Neural progenitor cell (in vitro differentiated cells): ENCODE measurements at regions not wholly inside any gene's neighbourhood (a gene's known extent, or its start where the extent isn't known, plus 50 kb on each side); places are given as distances from the start of the nearest gene placed in this dataset.
"Not testable (repeated sequence)": the region's sequence is repeated elsewhere in the genome, so short reads cannot be mapped to it uniquely, and the experiment has no call there.

ENCODE experiments used
- DNase-seq: peaks from one replicate; pipeline ENCODE4 v3.0.0-alpha.2; 2016; ENCODE audit warnings: low spot score
- H2AFZ ChIP-seq: fragments of 200-600 bp; sonication (generic); replicated peaks from 2 replicates; pipeline ENCODE4 v1.6.1; 2016; ENCODE audit warnings: antibody characterized with exemption
- H3F3A ChIP-seq: fragments of 200-600 bp; sonication (generic); 2 replicates; pipeline ENCODE4 v1.6.1; 2016; ENCODE audit warnings: antibody characterized with exemption, low read depth
- H3K27ac ChIP-seq: fragments of 200-600 bp; sonication (generic); 2 replicates; pipeline ENCODE4 v1.5.1; 2016; ENCODE audit warnings: mild to moderate bottlenecking
- H3K27me3 ChIP-seq: fragments of 200-600 bp; sonication (generic); 2 replicates; pipeline ENCODE4 v1.6.1; 2016; ENCODE audit warnings: mild to moderate bottlenecking, moderate library complexity
- H3K36me3 ChIP-seq: fragments of 200-600 bp; sonication (generic); 2 replicates; pipeline ENCODE4 v1.5.1; 2016
- H3K4me1 ChIP-seq: fragments of 200-600 bp; sonication (generic); 2 replicates; pipeline ENCODE4 v1.6.1; 2016; ENCODE audit warnings: mixed run types
- H3K4me2 ChIP-seq: fragments of 200-600 bp; sonication (generic); 2 replicates; pipeline ENCODE4 v1.6.1; 2016
- H3K4me3 ChIP-seq: fragments of 200-600 bp; sonication (generic); 2 replicates; pipeline ENCODE4 v1.5.1; 2016
- H3K79me2 ChIP-seq: fragments of 200-600 bp; sonication (generic); 2 replicates; pipeline ENCODE4 v1.6.1; 2016; ENCODE audit warnings: low read depth
- H3K9ac ChIP-seq: fragments of 200-600 bp; sonication (generic); 2 replicates; pipeline ENCODE4 v1.6.1; 2016
- H3K9me3 ChIP-seq: fragments of 200-600 bp; sonication (generic); 2 replicates; pipeline ENCODE4 v1.5.1; 2016; ENCODE audit warnings: low read depth
- H4K20me1 ChIP-seq: fragments of 200-600 bp; sonication (generic); 2 replicates; pipeline ENCODE4 v1.6.1; 2016; ENCODE audit warnings: low read depth
- H3K27ac Mint-ChIP-seq: 3 replicates; pipeline ENCODE4 v1.8.0; 2021; ENCODE audit warnings: mixed read lengths
- H3K27me3 Mint-ChIP-seq: 2 replicates; pipeline ENCODE4 v1.8.0; 2022; ENCODE audit warnings: low read depth, mild to moderate bottlenecking, inconsistent platforms, moderate library complexity, mixed read lengths; ENCODE audit not compliant: insufficient read depth
- H3K36me3 Mint-ChIP-seq: 3 replicates; pipeline ENCODE4 v1.8.0; 2021; ENCODE audit warnings: mixed read lengths
- H3K4me1 Mint-ChIP-seq: 3 replicates; pipeline ENCODE4 v1.8.0; 2021; ENCODE audit warnings: mixed read lengths
- H3K4me3 Mint-ChIP-seq: 3 replicates; pipeline ENCODE4 v1.8.0; 2021; ENCODE audit warnings: mild to moderate bottlenecking, moderate library complexity, mixed read lengths
- H3K9me3 Mint-ChIP-seq: 3 replicates; pipeline ENCODE4 v1.8.0; 2020; ENCODE audit warnings: mixed read lengths
- CTCF ChIP-seq: fragments of 200-600 bp; sonication (generic); IDR thresholded peaks from 2 replicates; pipeline ENCODE4 v1.5.1; 2017; ENCODE audit warnings: antibody characterized with exemption, mild to moderate bottlenecking
- EZH2 ChIP-seq: fragments of 200-600 bp; sonication (generic); IDR thresholded peaks from 2 replicates; pipeline ENCODE4 v1.6.1; 2017; ENCODE audit warnings: antibody characterized with exemption, mild to moderate bottlenecking, moderate library complexity
- EZH2phosphoT487 ChIP-seq: fragments of 200-600 bp; sonication (generic); IDR thresholded peaks from 2 replicates; pipeline ENCODE4 v1.6.1; 2017; ENCODE audit warnings: antibody characterized with exemption

GRCh38 chr2:142819411-142819810 lies 58.1 kb upstream of the KYNU start:
- TF ChIP-seq CTCF (no peak), EZH2 (no peak), EZH2phosphoT487 (no peak)
- Mint-ChIP-seq H3K27me3 (no peaks in the 10 kb centered on the region), H3K4me3 (no peak overlapping the region), H3K9me3 (no peaks in the 10 kb centered on the region), H3K4me1 (no peaks in the 10 kb centered on the region), H3K27ac (no peak overlapping the region), H3K36me3 (no peaks in the 10 kb centered on the region)
- H3K27me3 ChIP-seq: no peaks in the 10 kb centered on the region
- H2AFZ ChIP-seq: no peak overlapping the region
- no peak overlapping the region for H3K4me2 ChIP-seq
- H3K9me3 ChIP-seq: no peaks in the 10 kb centered on the region
- DNase-seq: no peak
- H3F3A ChIP-seq: no peaks in the 10 kb centered on the region
- no peaks in the 10 kb centered on the region for H3K4me1 ChIP-seq
- H3K9ac ChIP-seq: no peak overlapping the region
- no peaks in the 10 kb centered on the region for H3K36me3 ChIP-seq
- no peaks in the 10 kb centered on the region for H3K79me2 ChIP-seq
- no peak overlapping the region for H3K27ac ChIP-seq
- H3K4me3 ChIP-seq: no peak overlapping the region
- no peaks in the 10 kb centered on the region for H4K20me1 ChIP-seq

- Histone ChIP-seq H2AFZ (no peak overlapping the region), H3K4me1 (no peaks in the 10 kb centered on the region), H3K27ac (no peak overlapping the region), H3K36me3 (no peaks in the 10 kb centered on the region), H3K4me3 (no peak overlapping the region), H3K79me2 (no peaks in the 10 kb centered on the region), H3K9ac (no peak overlapping the region), H3F3A (no peaks in the 10 kb centered on the region), H3K27me3 (no peaks in the 10 kb centered on the region), H3K4me2 (no peak overlapping the region), H4K20me1 (no peaks in the 10 kb centered on the region), H3K9me3 (no peaks in the 10 kb centered on the region)
- DNase-seq: no peak
- Mint-ChIP-seq H3K9me3 (peaks cover 6% of the 10 kb centered on the region), H3K4me1 (peaks cover 5% of the 10 kb centered on the region), H3K27me3 (no peaks in the 10 kb centered on the region), H3K4me3 (no peak overlapping the region), H3K36me3 (peaks cover 3% of the 10 kb centered on the region), H3K27ac (no peak overlapping the region)
- TF ChIP-seq EZH2: no peak
- TF ChIP-seq EZH2phosphoT487: no peak
- TF ChIP-seq CTCF: no peak
Measured at GRCh38 chr2:142815375-142815774, 62.1 kb upstream of the KYNU start.

- Histone ChIP-seq H3K4me2 (no peak overlapping the region), H3K4me3 (no peak overlapping the region), H3K79me2 (no peaks in the 10 kb centered on the region), H2AFZ (no peak overlapping the region), H3K4me1 (no peaks in the 10 kb centered on the region), H3K9ac (no peak overlapping the region), H3K27me3 (no peaks in the 10 kb centered on the region), H3K27ac (no peak overlapping the region), H3K36me3 (no peaks in the 10 kb centered on the region), H3K9me3 (no peaks in the 10 kb centered on the region), H3F3A (no peaks in the 10 kb centered on the region), H4K20me1 (no peaks in the 10 kb centered on the region)
- peaks cover 3% of the 10 kb centered on the region for H3K36me3 Mint-ChIP-seq
- no peaks in the 10 kb centered on the region for H3K27me3 Mint-ChIP-seq
- no peak for DNase-seq
- H3K27ac Mint-ChIP-seq: no peak overlapping the region
- peaks cover 8% of the 10 kb centered on the region for H3K9me3 Mint-ChIP-seq
- H3K4me3 Mint-ChIP-seq: no peak overlapping the region
- TF ChIP-seq EZH2phosphoT487 (no peak), CTCF (no peak), EZH2 (no peak)
- H3K4me1 Mint-ChIP-seq: peaks cover 5% of the 10 kb centered on the region
Measured at GRCh38 chr2:142813830-142814829, 63.3 kb upstream of the KYNU start.

- not testable (repeated sequence) for H3K27me3 Mint-ChIP-seq, H3K27me3 ChIP-seq, H2AFZ ChIP-seq, H3F3A ChIP-seq, H3K9me3 ChIP-seq, H4K20me1 ChIP-seq, H3K4me1 ChIP-seq, H3K9ac ChIP-seq, H3K27ac ChIP-seq, H3K4me1 Mint-ChIP-seq, H3K36me3 ChIP-seq, H3K27ac Mint-ChIP-seq, H3K4me3 Mint-ChIP-seq, H3K4me2 ChIP-seq, H3K4me3 ChIP-seq, H3K36me3 Mint-ChIP-seq, H3K79me2 ChIP-seq, H3K9me3 Mint-ChIP-seq
- DNase-seq: peak; percentile 14
Measured at GRCh38 chr2:142811644-142812043, 65.8 kb upstream of the KYNU start.
